A549 (cell line): ENCODE measurements at regions not wholly inside any gene's neighbourhood (a gene's known extent, or its start where the extent isn't known, plus 50 kb on each side); places are given as distances from the start of the nearest gene placed in this dataset.

Experiments
- ATAC-seq, 2 experiments: fragments of 200-7000 bp in 1 of 2; fragments of >200 bp in 1 of 2; cut with Nextera tagmentation in 1 of 2; cut with Tn5 transposase in 1 of 2; 3 replicates each; pipeline versions ENCODE4 v1.8.0 to v1.9.1; 2018 to 2020; ENCODE audit warnings: mild to moderate bottlenecking in 1 of 2, moderate library complexity in 1 of 2
- CTCF ChIA-PET: fragments of 300-600 bp; sonication (Branson Sonifier 250); formaldehyde crosslinking; extraction: SDS; loops from one replicate; lab custom pipeline; 2021; ENCODE audit warnings: antibody characterized with exemption, inconsistent platforms; lab: Yijun Ruan, JAX
- POLR2A ChIA-PET: fragments of 350-600 bp; formaldehyde crosslinking; extraction: SDS; loops from one replicate; lab custom pipeline; 2021; ENCODE audit warnings: antibody characterized with exemption, inconsistent platforms; lab: Yijun Ruan, JAX
- DNase-seq, 2 experiments: peaks; one replicate each; pipeline versions ENCODE4 v3.0.0 to v3.0.0-alpha.2; 2011 to 2016; ENCODE audit warnings: low read depth in 1 of 2, low spot score in 1 of 2
- FAIRE-seq: peaks from 2 replicates; lab custom pipeline; 2011; peaks lifted over from hg19 to GRCh38; lab: Jason Lieb, UNC
- H3K27ac ChIP-seq, 2 experiments: fragments of >200 bp; sonication (Bioruptor Twin); formaldehyde crosslinking; 3 replicates each; pipeline ENCODE4 v1.5.1; 2016 to 2017
- H3K4me1 ChIP-seq: fragments of >200 bp; sonication (Bioruptor Twin); formaldehyde crosslinking; 3 replicates; pipeline ENCODE4 v1.6.1; 2016
- H3K4me2 ChIP-seq: fragments of >200 bp; sonication (Bioruptor Twin); formaldehyde crosslinking; 3 replicates; pipeline ENCODE4 v1.6.1; 2016
- H3K4me3 ChIP-seq: fragments of >200 bp; sonication (Bioruptor Twin); formaldehyde crosslinking; 3 replicates; pipeline ENCODE4 v1.5.1; 2016
- H3K9me3 ChIP-seq: fragments of >200 bp; sonication (Bioruptor Twin); formaldehyde crosslinking; 3 replicates; pipeline ENCODE4 v1.6.1; 2016
- CHD2 ChIP-seq: fragments of 150-350 bp; IDR thresholded peaks from 2 replicates; pipeline ENCODE4 v1.6.1; 2014; ENCODE audit warnings: low read length; ENCODE audit not compliant: partially characterized antibody
- EHF ChIP-seq: fragments of 250-450 bp; sonication (Bioruptor Pico); IDR thresholded peaks from 2 replicates; pipeline ENCODE4 v1.5.0; 2020; ENCODE audit warnings: mild to moderate bottlenecking
- ELK1 ChIP-seq: fragments of 150-350 bp; IDR thresholded peaks from 2 replicates; pipeline ENCODE4 v1.6.1; 2014; ENCODE audit warnings: low read depth, mild to moderate bottlenecking, low read length
- ESRRA ChIP-seq: fragments of 150-350 bp; IDR thresholded peaks from 2 replicates; pipeline ENCODE4 v1.6.1; 2014; ENCODE audit warnings: mild to moderate bottlenecking, low read length, borderline replicate concordance
- FOSL2 ChIP-seq, 2 experiments: fragments of 450-650 bp in 1 of 2; fragments of >200 bp in 1 of 2; sonication (Bioruptor Twin) in 1 of 2; formaldehyde crosslinking; IDR thresholded peaks; 2 replicates each; pipeline versions ENCODE4 v1.5.0 to v1.6.1; 2016 to 2020; ENCODE audit warnings: mild to moderate bottlenecking in 1 of 2, moderate library complexity in 1 of 2
- FOXS1 ChIP-seq: fragments of 250-450 bp; sonication (Bioruptor Pico); IDR thresholded peaks from 2 replicates; pipeline ENCODE4 v1.5.0; 2020; ENCODE audit warnings: mild to moderate bottlenecking, moderate library complexity
- HDAC2 ChIP-seq: fragments of 200-600 bp; sonication (generic); IDR thresholded peaks from 2 replicates; pipeline ENCODE4 v1.6.1; 2016
- HOXA7 ChIP-seq: fragments of 250-450 bp; sonication (Bioruptor Pico); IDR thresholded peaks from 2 replicates; pipeline ENCODE4 v1.5.0; 2020; ENCODE audit warnings: mild to moderate bottlenecking, moderate library complexity
- HOXB13 ChIP-seq: fragments of 250-450 bp; sonication (Bioruptor Pico); IDR thresholded peaks from 2 replicates; pipeline ENCODE4 v1.5.0; 2020; ENCODE audit warnings: low read depth, mild to moderate bottlenecking, moderate library complexity
- JUNB ChIP-seq: fragments of >200 bp; sonication (Bioruptor Twin); formaldehyde crosslinking; IDR thresholded peaks from 2 replicates; pipeline ENCODE4 v1.6.1; 2016
- KDM1A ChIP-seq: fragments of 200-600 bp; sonication (generic); IDR thresholded peaks from 2 replicates; pipeline ENCODE4 v1.6.1; 2016; ENCODE audit warnings: low read depth, mild to moderate bottlenecking
- MAX ChIP-seq: IDR thresholded peaks from 2 replicates; pipeline ENCODE4 v1.6.1; 2012
- NFE2L2 ChIP-seq: fragments of 150-350 bp; conservative IDR thresholded peaks from 2 replicates; pipeline ENCODE4 v1.6.1; 2014; ENCODE audit warnings: low read length
- NR3C1 ChIP-seq: fragments of >200 bp; sonication (Bioruptor Twin); formaldehyde crosslinking; IDR thresholded peaks from 3 replicates; pipeline ENCODE4 v1.6.1; 2017
- POLR2A ChIP-seq: IDR thresholded peaks from 2 replicates; pipeline ENCODE4 v1.6.1; 2012; ENCODE audit warnings: mild to moderate bottlenecking, low read length
- POLR2AphosphoS2 ChIP-seq: conservative IDR thresholded peaks from 2 replicates; pipeline ENCODE4 v1.6.1; 2012; ENCODE audit warnings: low read length, improper control_type of control experiment, inconsistent platforms
- RAD21 ChIP-seq, 2 experiments: fragments of >200 bp in 1 of 2; sonication (Bioruptor Twin) in 1 of 2; formaldehyde crosslinking in 1 of 2; IDR thresholded peaks in 1 of 2; conservative IDR thresholded peaks in 1 of 2; 2 replicates in 1 of 2; 3 replicates in 1 of 2; pipeline ENCODE4 v1.6.1; 2012 to 2018; ENCODE audit warnings: inconsistent platforms in 1 of 2
- RCOR1 ChIP-seq: fragments of 150-350 bp; IDR thresholded peaks from 2 replicates; pipeline ENCODE4 v1.6.1; 2014; ENCODE audit warnings: antibody characterized with exemption, low read length, low read depth
- RFX5 ChIP-seq: fragments of 450-650 bp; IDR thresholded peaks from 2 replicates; pipeline ENCODE4 v1.7.1; 2014; ENCODE audit warnings: antibody characterized with exemption, mild to moderate bottlenecking, moderate library complexity
- RNF2 ChIP-seq: fragments of 200-600 bp; sonication (generic); IDR thresholded peaks from 2 replicates; pipeline ENCODE4 v1.6.1; 2016; ENCODE audit warnings: low read depth, mild to moderate bottlenecking, antibody characterized with exemption, moderate library complexity, borderline replicate concordance
- SMC3 ChIP-seq: fragments of >200 bp; sonication (Bioruptor Twin); formaldehyde crosslinking; IDR thresholded peaks from 3 replicates; pipeline ENCODE4 v1.6.1; 2018; ENCODE audit warnings: inconsistent platforms
- SREBF2 ChIP-seq: fragments of 450-650 bp; IDR thresholded peaks from 2 replicates; pipeline ENCODE4 v1.6.1; 2014; ENCODE audit warnings: mild to moderate bottlenecking, moderate library complexity
- TP53 ChIP-seq: fragments of 250-450 bp; sonication (Bioruptor Pico); IDR thresholded peaks from 2 replicates; pipeline ENCODE4 v1.5.0; 2021; ENCODE audit warnings: mild to moderate bottlenecking, moderate library complexity
- USF2 ChIP-seq: fragments of 450-650 bp; IDR thresholded peaks from 2 replicates; pipeline ENCODE4 v1.6.1; 2014; ENCODE audit warnings: antibody characterized with exemption
- ZC3H11A ChIP-seq: fragments of 450-650 bp; IDR thresholded peaks from 2 replicates; pipeline ENCODE4 v1.6.1; 2014; ENCODE audit warnings: antibody characterized with exemption, mild to moderate bottlenecking
- ZFP36 ChIP-seq: fragments of 450-650 bp; IDR thresholded peaks from 2 replicates; pipeline ENCODE4 v1.6.1; 2014; ENCODE audit warnings: borderline replicate concordance; ENCODE audit not compliant: partially characterized antibody
- ZSCAN20 ChIP-seq: fragments of 250-450 bp; sonication (Bioruptor Pico); IDR thresholded peaks from 2 replicates; pipeline ENCODE4 v1.8.0; 2022; ENCODE audit warnings: mild to moderate bottlenecking, moderate library complexity
- WGBS: methylation state at CpG from one replicate; pipeline ENCODE4 v1.1.6; 2017; ENCODE audit errors: missing lambda C conversion rate; 5-methylcytosine and 5-hydroxymethylcytosine counted together

GRCh38 chr18:67239826-67240225 lies 276.7 kb downstream of the DSEL start:
- Histone ChIP-seq H3K9me3 (no peaks in the 10 kb centered on the region), H3K27ac (no peak overlapping the region), H3K4me1 (no peaks in the 10 kb centered on the region), H3K4me2 (no peak overlapping the region), H3K4me3 (no peak overlapping the region)
- ChIA-PET POLR2A (no interaction called here), CTCF (no interaction called here)
- WGBS: 61% methylated on average over 7 of the region's 7 CpGs
- ATAC-seq: no peak
- FAIRE-seq: no peak
- no peak for DNase-seq
- TF ChIP-seq NR3C1: no peak
- TF ChIP-seq ESRRA: no peak
- no peak for TF ChIP-seq MAX
- TF ChIP-seq SREBF2: no peak
- TF ChIP-seq POLR2AphosphoS2: no peak
- TF ChIP-seq RAD21 (conservative IDR thresholded peaks at IDR 0.05 in 1 of 2, IDR thresholded peaks at IDR 0.05 in 1 of 2): no peak
- TF ChIP-seq NFE2L2: no peak
- no peak for TF ChIP-seq ZFP36
- TF ChIP-seq KDM1A: no peak
- TF ChIP-seq ZSCAN20 (CRISPR knock-in tag): no peak
- no peak for TF ChIP-seq RFX5
- no peak for TF ChIP-seq POLR2A
- TF ChIP-seq HDAC2: no peak
- no peak for TF ChIP-seq FOXS1 (CRISPR knock-in tag)
- TF ChIP-seq HOXB13 (CRISPR knock-in tag): no peak
- TF ChIP-seq CHD2: no peak

DNA sequence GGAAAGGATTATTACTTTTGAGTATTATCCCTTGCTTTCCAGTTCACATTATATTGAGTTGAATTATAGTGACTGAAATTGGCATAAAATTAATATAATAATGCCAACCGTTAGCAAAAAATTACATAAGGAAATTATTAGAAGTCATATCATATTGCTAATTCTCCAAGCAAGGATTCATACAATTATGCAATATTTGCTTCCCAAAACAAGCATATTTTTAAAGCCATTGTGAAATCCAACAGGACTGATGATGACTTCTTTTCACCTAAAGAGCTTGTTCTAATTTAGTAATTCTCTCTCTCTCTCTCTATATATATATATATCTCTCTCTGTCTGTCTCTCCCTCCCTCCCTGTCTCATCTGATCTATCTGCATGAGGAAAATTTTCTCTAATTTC lies 283.5 kb downstream of the DSEL start:
- no peaks in the 10 kb centered on the region for H3K4me1 ChIP-seq
- no peak overlapping the region for H3K27ac ChIP-seq
- POLR2A ChIA-PET: no interaction called here
- TF ChIP-seq SMC3 (no peak), ZSCAN20 (CRISPR knock-in tag) (no peak), TP53 (CRISPR knock-in tag) (no peak), JUNB (no peak), ELK1 (no peak), KDM1A (no peak)
- ATAC-seq (no peak), DNase-seq (no peak), FAIRE-seq (no peak)
- no peak overlapping the region for H3K4me3 ChIP-seq
- 27% methylated on average over 1 of the region's 1 CpG for WGBS
- CTCF ChIA-PET: no interaction called here
- H3K9me3 ChIP-seq: no peaks in the 10 kb centered on the region
- 0 out of 3 replicates have a peak overlapping the region, but pooled peaks have one; percentile 26 for H3K4me2 ChIP-seq

DNA sequence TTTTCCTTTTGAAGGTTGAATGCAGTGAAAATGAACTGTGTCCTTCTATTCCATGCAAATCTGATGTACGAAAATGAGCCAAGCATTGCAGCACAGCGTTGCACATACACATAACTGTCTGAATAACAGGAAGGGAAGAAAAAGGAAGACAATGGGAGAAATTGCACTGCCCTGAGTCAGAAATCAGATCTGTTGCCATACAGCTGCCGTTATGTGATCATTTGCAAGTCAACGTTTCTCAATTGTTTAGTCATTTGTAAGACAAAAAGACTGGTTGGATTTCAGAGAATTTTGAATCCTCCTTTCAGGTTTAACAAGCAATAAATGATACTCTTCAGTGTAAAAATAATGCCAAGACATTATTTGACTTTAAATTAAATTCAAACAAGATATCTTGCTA lies 284.1 kb downstream of the DSEL start:
- H3K4me2 ChIP-seq: 0 out of 3 replicates have a peak overlapping the region, but pooled peaks have one; percentile 26
- TF ChIP-seq ZC3H11A: no peak
- TF ChIP-seq FOSL2 (IDR thresholded peaks at IDR 0.05): no peak
- no peak for TF ChIP-seq FOSL2 (CRISPR knock-in tag; IDR thresholded peaks at IDR 0.05)
- TF ChIP-seq USF2: no peak
- TF ChIP-seq KDM1A: no peak
- no peak for TF ChIP-seq EHF
- no peak for TF ChIP-seq HOXA7 (CRISPR knock-in tag)
- TF ChIP-seq NR3C1: no peak
- TF ChIP-seq RFX5: no peak
- TF ChIP-seq RCOR1: no peak
- no peak for TF ChIP-seq RNF2
- H3K4me1 ChIP-seq: no peaks in the 10 kb centered on the region
- H3K27ac ChIP-seq: no peak overlapping the region
- DNase-seq (peak in 1 of 2 experiments; percentile 12), ATAC-seq (no peak; a peak in 1 of 6 replicates), FAIRE-seq (no peak)
- POLR2A ChIA-PET: no interaction called here
- H3K4me3 ChIP-seq: no peak overlapping the region
- WGBS: 16% methylated on average over 4 of the region's 4 CpGs
- CTCF ChIA-PET: no interaction called here
- no peaks in the 10 kb centered on the region for H3K9me3 ChIP-seq
